Fibroblast of the conjunctiva (primary cell): ENCODE measurements at regions not wholly inside any gene's neighbourhood (a gene's known extent, or its start where the extent isn't known, plus 50 kb on each side); places are given as distances from the start of the nearest gene placed in this dataset.
A peak's percentile ranks its signal among the peaks of the same experiment; 100 is the strongest.
"Not testable (repeated sequence)": the region's sequence is repeated elsewhere in the genome, so short reads cannot be mapped to it uniquely, and the experiment has no call there.

Source experiments
- DNase-seq: peaks from one replicate; pipeline ENCODE4 v3.0.0-alpha.2; 2010; ENCODE audit warnings: low read depth

DNA sequence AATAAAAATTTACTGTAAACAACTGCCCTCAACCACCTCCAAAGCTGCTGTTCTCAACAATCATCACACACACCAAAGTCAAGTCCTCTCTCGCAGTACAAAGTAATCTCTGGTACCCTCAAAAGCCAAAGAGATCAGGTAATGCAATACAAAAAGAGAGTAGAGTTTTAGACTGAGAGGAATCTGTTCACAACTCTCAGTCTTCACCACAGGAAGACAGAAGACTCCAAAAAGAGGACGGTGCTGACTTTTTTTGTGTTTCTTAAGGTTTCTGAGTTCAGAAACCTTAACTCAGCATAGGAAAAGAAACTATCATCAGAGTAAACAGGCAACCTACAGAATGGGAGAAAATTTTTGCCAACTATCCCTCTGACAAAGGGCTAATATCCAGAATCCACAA lies 1072.3 kb upstream of the DIAPH2 start:
- DNase-seq, result no peak

DNA sequence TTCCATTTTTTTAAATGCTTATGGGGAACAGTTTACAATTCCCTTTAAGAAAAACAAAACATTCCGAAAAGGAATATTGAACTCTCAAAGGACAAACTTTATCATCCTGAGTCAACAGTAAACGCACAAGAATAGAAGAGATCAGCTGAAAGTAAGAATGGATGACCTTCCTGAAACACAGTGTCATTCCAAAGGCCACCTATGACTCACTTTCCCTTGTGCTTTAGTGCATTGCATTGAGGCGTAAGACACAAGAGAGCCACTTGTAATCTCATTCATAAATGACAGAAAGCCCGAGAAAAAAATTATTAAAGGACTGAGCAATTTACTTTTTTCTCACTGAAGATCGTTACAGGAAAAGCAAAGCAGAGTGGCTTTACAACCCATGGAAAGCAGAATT lies 1062.4 kb upstream of the DIAPH2 start:
- DNase-seq, result no peak

DNA sequence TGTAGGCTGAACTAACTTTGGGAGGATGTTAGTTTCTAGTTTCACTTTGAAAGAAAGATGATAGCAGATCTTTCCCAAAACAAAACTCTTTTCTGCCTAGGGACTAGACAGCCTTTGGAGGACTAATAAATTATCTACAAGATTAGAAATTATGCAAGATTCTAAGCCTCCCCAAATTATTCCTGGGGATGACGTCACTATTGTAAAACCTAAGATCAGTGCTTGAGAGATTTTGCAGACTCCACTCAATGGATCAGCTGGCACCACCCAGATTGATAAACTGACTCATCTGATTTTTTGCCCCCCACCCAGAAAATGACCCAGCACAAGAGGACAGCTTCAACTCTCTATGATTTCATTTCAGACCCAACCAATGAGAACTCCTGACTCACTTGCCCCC lies 1057.9 kb upstream of the DIAPH2 start:
- DNase-seq, result no peak

DNA sequence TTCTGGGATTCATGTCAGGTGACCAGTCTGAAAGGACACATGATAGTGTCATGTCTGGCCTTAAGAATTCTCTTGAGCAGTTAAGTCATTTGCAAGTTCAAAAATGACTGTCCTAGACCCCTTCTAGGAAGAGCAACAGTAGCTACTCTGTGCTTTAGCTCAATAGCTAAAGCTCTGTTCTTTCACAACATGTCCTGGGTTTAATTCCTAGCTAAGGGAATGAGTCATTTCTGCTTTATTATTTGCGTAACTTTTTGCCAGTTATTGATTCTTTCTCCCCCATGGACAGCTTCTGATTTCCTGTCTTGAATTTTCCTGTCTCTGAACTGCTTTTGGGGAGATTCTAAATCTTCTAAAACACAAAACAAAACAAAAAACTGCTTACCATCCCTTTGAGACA lies 1055.8 kb upstream of the DIAPH2 start:
- DNase-seq, result no peak

DNA sequence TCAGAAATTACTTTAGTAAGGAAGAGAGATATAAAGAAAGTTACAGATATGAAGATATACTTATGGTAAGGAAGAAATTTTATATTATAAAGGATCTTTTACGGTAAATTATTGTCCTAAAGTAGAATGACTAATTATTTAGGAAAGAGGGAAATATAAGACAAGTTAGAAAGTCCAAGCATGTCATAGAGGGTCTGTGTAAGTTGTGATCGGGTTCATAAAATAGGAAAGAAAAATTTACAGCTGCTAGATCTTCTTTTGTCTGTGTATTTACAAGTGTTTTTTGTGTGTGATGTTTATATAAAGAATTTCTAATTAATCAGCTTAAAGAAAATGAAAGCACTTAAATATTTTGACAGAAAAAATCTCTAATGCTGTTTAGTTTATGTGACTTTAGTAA lies 1054.9 kb upstream of the DIAPH2 start:
- no peak for DNase-seq

DNA sequence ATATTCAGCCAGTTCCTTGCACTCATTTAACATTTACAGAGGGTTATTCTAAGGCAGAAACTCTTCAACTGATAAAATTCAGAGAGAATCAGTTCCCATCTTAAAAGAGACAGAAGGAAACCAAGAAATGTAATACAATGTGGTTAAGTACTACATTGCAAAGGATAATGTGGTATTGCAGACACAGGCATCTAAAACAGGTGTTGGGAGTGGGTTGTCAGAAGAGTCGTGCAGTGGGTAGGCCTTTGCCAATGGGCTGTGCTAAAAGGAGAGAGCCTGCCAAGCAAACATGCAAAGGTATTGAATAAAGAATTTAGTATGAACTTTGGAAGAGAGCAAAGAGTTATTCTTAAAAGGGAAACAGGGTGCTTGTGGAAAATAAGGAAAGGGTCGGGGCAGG lies 1044.4 kb upstream of the DIAPH2 start:
- no peak for DNase-seq

DNA sequence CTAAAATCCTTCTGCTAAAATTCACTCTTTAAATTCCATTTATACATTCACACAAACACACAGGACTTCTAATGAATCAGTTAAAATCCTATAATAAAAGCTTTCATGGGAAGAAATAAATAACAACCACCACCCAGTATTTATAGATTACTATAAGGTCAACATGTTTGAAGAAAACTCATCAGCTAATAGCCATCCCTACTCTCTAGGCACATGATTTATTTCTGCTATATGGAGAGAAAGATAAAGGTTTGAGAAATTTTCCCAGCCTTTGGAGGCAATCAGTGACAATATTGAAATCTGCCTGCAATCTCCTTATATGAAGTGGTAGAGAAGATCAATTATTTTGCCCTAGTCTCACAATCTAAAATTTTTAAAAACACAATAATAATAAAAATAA lies 1038.9 kb upstream of the DIAPH2 start:
- DNase-seq, result no peak

DNA sequence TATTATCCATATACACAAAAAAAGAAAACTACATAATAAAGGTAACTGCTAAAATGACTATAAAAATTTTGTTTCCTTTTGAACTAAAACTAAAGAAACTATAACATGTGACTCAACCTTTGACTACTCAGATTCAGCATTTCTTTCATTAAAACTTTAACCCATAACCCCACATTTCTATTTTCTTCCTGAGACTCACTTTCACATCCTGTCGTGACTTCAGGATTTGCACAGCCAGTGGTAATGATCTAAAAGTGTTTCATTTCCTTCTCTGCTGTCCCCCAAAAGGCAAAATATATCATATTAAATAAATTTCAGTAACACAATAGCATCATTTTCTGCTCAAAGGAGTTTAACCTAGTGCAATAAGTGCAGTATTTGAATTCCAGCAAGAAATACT lies 1022.4 kb upstream of the DIAPH2 start:
- DNase-seq, result no peak

DNA sequence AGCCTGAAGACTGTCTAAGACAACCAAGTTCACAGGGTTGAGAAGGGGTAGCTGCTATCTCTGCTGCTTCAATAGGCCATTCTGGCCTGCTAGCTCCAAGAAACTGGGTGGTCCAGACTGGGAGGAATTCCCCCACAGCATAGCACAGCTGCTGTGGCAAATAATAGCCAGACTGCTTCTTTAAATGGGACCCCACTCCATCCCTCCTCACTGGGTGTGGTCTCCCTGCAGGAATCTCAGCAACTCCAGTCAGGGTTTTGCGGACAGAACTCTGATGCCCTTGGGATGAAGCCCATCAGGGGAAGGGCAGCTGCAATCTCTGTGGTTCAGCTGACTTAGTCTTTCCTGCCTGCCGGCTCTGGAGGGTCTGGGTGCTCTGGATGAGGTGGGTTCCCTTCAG lies 1018.6 kb upstream of the DIAPH2 start:
- no peak for DNase-seq

DNA sequence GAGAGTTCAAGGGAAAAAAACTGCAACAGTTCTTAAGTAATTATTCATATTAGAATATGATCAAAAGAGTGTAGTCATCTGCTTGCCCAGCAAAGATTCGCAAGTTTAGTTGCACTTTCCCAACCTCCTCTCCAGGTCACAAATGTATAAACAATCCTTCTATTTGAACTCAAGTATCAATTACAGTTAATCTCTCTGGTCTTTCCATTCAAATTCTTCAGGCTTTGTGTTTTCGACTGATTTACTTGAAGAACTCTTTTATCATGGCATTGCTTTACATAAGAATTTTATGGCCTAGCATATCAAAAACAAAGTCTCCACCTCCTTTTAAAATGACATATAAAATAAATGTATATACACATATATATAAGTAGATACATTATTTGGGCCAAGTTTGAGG lies 1009.6 kb upstream of the DIAPH2 start:
- DNase-seq, result no peak

DNA sequence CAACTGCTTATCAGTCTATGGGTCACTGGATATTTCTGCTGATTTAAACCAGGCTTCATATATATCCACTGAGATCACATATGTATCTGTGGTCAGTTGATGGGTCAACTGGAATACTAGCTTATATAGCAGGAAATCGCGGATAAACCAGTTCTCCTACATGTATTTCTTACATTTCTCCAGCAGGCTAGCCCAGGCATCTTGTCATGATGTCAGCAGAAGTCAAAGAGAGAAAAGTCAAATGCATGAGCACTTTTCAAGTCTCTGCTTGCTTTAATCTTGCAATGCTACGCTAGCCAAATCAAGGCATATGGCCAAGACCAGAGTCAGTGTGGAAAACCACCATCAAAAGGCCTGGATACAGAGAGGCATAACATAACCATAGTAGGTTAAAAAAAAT lies 1008.8 kb upstream of the DIAPH2 start:
- DNase-seq, result no peak

DNA sequence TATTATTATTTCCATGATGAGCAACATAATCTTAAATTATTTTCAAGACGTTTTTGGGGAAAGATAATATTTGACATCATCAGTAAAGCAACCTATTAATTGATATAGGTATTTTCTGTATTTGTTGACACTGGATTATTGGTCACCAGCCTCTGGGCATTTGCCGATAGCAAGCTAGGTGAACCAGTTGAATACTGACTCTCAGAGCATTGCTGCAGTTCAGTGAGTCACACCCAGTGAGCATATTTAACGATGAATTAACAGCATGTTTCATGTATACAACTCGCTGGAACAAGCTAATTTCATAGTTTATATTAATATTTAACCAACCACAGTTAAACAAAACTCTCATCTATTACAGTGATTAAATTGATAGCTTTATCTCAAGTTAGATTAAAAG lies 1006.0 kb upstream of the DIAPH2 start:
- DNase-seq, result no peak

DNA sequence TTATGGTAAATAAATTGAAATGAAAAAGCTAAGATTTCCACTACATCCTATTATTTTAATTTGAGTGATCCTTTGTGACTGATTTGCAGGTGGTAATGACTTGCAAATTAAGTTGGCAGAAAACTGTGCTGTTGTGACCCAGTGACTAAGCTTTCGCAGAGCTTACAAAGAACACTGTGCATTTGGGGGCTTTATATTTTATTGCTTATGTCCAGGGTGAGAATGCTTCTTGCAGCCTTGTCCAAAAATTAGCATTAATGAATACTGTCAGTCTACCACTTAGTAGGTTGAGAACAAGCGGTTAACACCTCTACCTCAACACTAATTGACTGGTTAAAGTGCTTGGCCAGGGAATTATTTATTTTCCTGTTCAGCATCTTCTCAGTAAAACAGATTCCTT lies 991.3 kb upstream of the DIAPH2 start:
- no peak for DNase-seq

DNA sequence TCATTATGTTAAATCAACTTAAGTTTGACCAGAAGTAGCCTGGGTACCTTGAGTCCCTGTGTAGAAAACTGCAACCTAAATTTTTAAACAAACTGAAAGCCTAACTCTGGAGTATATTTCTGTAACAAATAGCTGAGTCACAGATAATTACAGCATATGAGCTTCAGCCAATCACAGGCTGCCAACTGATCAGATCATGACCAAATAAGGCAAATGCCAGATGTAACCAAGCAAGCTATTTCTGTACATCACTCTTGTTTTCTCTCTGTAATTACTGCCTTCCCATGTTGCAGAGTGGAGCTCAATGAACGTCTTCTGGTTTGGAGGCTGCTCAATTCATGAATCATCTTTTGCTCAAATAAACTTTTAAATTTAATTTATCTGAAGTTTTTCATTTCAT lies 980.9 kb upstream of the DIAPH2 start:
- DNase-seq, result peak; percentile 10

DNA sequence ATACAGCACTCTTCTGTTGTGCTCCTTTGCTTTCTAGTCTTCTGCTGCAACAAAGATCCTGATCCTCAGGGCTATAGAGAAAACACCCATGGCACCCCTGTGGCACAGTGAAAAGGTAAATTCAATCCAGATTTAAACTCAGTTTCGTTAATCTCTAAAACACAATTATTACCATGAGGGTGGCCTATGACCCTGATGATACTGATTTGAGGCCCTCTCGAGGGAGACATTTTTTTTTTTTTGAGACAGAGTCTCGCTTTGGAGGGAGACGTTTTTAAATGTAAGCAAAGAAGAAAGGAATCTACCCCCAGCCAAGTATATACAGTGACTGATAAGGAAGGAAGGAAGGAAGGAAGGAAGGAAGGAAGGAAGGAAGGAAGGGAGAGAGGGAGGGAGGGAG lies 967.8 kb upstream of the DIAPH2 start:
- no peak for DNase-seq

DNA sequence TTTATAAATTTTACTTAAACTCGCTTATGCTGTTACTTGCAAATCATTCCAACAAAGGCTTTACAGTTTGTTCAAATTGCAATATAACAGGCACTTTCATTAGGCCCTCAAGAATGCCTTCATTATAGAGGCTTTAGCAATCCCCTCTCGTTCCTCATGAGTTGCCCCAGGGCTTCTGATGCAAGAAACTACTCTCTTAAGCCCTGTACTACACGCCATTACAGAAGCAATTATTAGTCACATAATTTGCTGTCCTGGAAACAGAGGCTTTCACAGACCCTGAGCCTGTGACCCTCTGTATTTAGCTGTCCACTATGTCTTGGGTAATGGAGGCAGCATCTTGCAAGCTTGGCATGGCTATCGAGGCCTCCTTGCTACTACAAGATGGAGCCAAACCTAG lies 965.9 kb upstream of the DIAPH2 start:
- no peak for DNase-seq

DNA sequence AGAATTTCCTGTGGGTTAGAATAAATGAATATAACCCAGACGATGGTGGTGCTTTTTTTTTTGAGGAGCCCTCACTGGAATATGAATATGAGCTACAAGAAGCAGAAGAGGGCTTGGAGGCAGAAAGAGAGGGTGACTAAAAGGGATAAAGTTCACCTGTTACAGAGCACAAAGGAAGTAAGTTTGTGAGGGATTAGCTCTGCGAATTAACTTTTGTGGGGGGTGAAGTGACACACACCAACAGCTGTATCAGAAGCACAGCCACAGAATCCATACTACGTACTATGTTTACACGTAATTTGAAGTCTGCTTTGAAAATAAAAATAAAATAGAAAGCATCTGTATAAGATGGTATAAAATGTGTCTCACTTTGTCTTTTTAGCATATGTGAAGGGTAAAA lies 963.6 kb upstream of the DIAPH2 start:
- DNase-seq, result no peak

DNA sequence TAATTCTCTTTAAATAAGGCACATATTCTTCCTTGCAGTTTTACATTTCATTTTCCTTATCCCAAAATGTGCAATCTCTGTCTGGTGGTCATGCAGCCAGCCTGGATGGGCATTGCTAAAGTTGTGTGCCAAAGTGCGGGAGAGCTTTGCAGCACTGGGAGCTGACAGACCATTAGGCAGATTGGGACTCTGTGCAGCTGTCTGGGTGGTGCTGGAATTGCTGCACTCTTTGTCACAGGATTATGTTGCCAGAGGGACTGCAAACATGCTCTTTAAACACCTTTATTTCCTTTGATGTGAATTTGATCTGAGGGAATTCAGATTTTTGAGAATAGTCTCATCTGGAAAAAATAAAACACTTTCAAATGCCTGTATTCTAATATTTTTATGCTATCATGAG lies 956.2 kb upstream of the DIAPH2 start:
- DNase-seq, result no peak

DNA sequence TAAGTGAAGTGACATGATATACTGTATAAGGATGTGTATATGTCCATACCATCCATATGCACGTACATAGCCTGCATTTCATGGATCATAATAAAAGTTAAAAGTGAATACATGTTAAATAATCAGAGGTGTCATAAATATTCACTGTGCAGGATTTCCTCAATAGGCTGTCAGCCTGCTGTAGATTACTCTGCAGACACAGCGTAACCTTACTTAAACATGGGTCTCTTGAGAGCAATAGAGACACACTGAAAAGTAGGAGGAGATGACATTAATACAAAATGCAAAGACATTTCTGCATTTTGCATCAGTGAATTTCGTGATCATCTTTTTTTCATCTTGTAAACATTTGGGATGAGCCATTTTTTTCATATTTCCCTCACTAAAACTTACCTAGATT lies 955.2 kb upstream of the DIAPH2 start:
- DNase-seq, result no peak

DNA sequence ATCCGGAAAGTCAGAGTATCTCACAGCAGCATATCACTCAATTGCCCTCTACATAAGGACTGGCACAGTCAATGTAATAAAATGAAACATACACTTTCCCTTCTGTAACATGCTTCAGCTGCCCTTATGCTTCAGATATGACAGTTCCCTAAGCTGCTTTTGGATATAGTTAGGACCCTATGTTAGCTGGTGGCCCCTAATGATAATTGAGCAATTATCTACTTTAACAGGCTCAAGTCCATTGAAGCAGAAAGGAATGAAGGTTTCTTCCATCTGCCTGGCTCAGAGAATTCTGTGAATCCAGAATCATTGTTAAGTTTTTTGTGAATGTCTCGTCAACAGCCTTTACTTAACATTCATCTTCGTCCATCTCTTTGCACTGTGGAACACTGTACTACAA lies 951.2 kb upstream of the DIAPH2 start:
- no peak for DNase-seq

DNA sequence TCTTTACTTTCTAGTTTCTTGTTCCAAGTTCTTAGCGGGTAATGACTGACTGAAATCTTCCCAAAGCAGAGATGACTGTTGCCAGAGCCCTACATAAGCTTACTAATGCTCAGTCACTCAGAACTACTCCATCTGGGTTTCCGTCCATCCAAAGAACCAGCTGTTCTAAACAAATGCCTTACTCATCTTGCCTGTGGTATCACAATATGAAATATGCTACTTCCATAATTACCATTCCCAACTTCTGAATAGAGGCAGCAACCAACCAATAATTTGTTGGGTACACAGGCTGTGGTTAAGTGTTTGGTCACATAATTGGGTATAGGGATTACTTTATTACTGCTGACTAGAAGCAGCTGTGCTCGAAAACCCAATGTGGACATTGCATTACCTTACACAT lies 930.2 kb upstream of the DIAPH2 start:
- DNase-seq, result no peak

DNA sequence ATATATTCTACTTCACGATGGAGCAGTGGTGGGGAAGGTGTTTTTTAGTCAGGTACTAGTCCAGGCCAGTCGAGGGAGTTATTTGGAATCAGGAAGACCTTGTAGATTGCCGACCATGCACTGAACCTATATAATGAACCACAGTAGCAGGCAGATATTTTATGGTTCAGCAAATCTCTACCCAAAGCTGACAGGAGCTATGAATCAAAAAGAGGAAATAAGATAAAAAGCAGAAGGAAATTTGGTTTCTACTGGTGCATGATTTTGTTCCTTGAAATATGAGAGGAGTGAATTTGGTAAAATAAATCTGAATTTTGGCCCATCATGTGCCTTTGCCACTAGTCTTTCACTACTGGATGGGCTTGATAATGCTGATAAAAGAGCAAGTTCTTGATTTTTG lies 924.3 kb upstream of the DIAPH2 start:
- DNase-seq, result no peak

DNA sequence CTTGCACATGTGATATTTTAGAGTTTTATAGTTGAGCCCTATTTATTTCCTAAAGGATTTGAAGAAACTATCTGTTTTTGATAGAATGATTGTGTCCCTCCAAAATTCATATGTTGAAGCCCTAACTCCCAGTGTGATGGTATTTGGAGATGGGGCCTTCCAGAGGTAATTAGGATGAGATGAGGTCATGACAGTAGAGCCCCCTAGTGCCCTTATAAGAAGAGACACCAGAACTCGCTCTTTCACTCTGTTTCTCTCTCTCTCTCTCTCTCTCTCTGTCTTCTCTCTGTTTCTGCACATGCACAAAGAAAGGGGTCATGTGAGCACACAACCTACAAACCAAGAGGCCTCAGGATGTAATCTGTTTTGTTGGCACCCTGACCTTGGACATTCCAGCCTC lies 921.9 kb upstream of the DIAPH2 start:
- DNase-seq, result no peak

DNA sequence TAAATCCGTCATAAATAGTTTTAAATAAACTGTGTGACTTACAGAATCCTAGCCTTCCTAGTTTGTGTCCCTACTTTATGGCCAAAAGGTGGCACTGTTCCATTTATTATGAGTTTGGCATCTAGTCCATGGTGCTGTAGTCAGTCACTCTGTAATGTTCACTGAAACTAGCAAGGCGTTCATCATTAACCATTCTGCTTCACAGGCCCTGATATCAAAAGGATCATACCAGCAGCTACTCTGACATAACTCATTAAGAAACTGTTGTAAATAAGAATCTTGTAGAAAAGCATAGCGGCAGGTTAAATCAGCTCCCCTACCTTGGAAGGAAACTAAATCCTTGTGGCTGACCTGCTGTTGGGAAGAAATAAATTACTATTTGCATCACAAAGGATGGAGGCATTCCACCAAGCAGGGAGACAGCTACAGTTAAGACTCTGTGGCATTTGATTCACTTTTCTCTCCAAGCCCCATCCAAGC lies 919.6 kb upstream of the DIAPH2 start:
- DNase-seq, result peak; percentile 24

DNA sequence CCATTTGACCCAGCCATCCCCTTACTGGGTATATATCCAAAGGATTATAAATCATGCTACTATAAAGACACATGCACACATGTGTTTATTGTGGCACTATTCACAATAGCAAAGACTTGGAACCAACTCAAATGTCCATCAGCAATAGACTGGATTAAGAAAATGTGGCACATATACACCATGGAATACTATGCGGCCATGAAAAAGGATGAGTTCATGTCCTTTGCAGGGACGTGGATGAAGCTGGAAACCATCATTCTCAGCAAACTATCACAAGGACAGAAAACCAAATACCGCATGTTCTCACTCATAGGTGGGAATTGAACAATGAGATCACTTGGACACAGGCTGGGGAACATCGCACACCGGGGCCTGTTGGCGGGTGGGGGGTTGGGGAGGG lies 913.4 kb upstream of the DIAPH2 start:
- not testable (repeated sequence) for DNase-seq
